GM12878 (cell line): ENCODE measurements at regions not wholly inside any gene's neighbourhood (a gene's known extent, or its start where the extent isn't known, plus 50 kb on each side); places are given as distances from the start of the nearest gene placed in this dataset.

Experiments
- BCL11A ChIP-seq: IDR thresholded peaks from 2 replicates; pipeline ENCODE4 v1.6.1; 2011; ENCODE audit warnings: low read depth, low read length
- CTCF ChIP-seq, 3 experiments: IDR thresholded peaks in 2 of 3; conservative IDR thresholded peaks in 1 of 3; 2 replicates each; pipeline ENCODE4 v1.5.1; 2011; ENCODE audit warnings: low read depth in 3 of 3, low read length in 3 of 3, mild to moderate bottlenecking in 3 of 3, control low read depth in 2 of 3, moderate library complexity in 2 of 3, inconsistent platforms in 1 of 3, mixed read lengths in 1 of 3; ENCODE audit not compliant: control insufficient read depth in 2 of 3, insufficient read depth in 1 of 3; ENCODE audit errors: extremely low read depth in 1 of 3
- E4F1 ChIP-seq: fragments of 450-650 bp; IDR thresholded peaks from 2 replicates; pipeline ENCODE4 v1.6.1; 2018; ENCODE audit warnings: borderline replicate concordance, mild to moderate bottlenecking; ENCODE audit not compliant: partially characterized antibody
- FOXM1 ChIP-seq: IDR thresholded peaks from 2 replicates; pipeline ENCODE4 v1.6.1; 2012; ENCODE audit warnings: low read depth, mild to moderate bottlenecking, inconsistent platforms, low read length, moderate library complexity
- GABPA ChIP-seq: IDR thresholded peaks from 2 replicates; pipeline ENCODE4 v1.6.1; 2014; ENCODE audit warnings: antibody characterized with exemption, low read depth, mild to moderate bottlenecking, inconsistent platforms
- NRF1 ChIP-seq: conservative IDR thresholded peaks from 2 replicates; pipeline ENCODE4 v1.6.1; 2011; ENCODE audit warnings: mild to moderate bottlenecking, low read depth, low read length, improper control_type of control experiment
- RAD21 ChIP-seq: IDR thresholded peaks from 2 replicates; pipeline ENCODE4 v1.6.1; 2011; ENCODE audit warnings: mild to moderate bottlenecking, low read depth, low read length, moderate library complexity; ENCODE audit not compliant: insufficient read depth
- SMAD1 ChIP-seq: fragments of 450-650 bp; IDR thresholded peaks from 2 replicates; pipeline ENCODE4 v1.6.1; 2018; ENCODE audit warnings: mild to moderate bottlenecking, low read depth; ENCODE audit not compliant: partially characterized antibody
- TF ChIP-seq, protein P1 (sequence below): IDR thresholded peaks from 2 replicates; pipeline ENCODE4 v1.6.1; 2012; ENCODE audit warnings: low read depth, low read length, improper control_type of control experiment

DNA sequence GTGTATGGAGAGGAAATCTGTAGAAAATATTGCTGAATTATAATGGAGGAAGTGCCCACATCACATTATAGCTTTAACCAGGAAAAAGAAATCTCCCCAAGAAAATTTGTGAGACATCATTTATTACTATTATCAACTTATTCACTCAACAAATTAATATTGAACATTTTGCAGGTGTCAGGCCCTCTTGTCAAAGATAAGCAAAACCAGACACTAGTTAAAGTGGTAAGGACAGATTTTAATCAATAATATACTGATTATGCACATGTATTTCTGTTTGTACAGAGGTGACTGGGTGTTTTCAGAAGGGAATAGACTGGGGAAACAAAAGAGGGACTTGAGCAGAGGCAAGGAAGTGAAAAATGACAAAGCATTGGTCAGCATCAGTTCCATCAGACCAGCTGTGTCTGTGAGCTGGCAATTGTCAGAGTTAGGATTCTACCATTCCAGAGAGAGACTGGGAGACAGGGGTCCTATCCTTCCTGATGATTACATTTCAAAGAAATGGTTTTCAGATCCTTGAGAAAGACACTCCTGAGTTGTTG is 519.2 kb downstream of the UTRN start:
- TF ChIP-seq BCL11A (no peak), RAD21 (no peak), E4F1 (no peak), CTCF (IDR thresholded peaks at IDR 0.05 in 2 of 3, conservative IDR thresholded peaks at IDR 0.05 in 1 of 3; ENCODE audit: control insufficient read depth in 2 of 3, extremely low read depth in 1 of 3, insufficient read depth in 1 of 3, low read depth in 3 of 3, low read length in 3 of 3) (no peak), SMAD1 (no peak), GABPA (no peak), NRF1 (no peak), FOXM1 (no peak)
- TF ChIP-seq, protein P1, sequence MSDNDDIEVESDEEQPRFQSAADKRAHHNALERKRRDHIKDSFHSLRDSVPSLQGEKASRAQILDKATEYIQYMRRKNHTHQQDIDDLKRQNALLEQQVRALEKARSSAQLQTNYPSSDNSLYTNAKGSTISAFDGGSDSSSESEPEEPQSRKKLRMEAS: no peak
